NCI-H82 (cell line): ENCODE measurements at regions not wholly inside any gene's neighbourhood (a gene's known extent, or its start where the extent isn't known, plus 50 kb on each side); places are given as distances from the start of the nearest gene placed in this dataset.
"Not testable (repeated sequence)": the region's sequence is repeated elsewhere in the genome, so short reads cannot be mapped to it uniquely, and the experiment has no call there.

Source experiments
- DNase-seq: peaks from one replicate; lab custom pipeline; 2025; lab: John Stamatoyannopoulos, UW

- peak; percentile 23 for DNase-seq
These were observed 68.2 kb downstream of the ATP23 start for GRCh38 chr12:58009405-58010195.

- DNase-seq, result no peak
These were observed 70.3 kb downstream of the ATP23 start for GRCh38 chr12:58011676-58012075.

- DNase-seq, result not testable (repeated sequence)
These were observed 81.1 kb downstream of the ATP23 start for GRCh38 chr12:58022379-58023020.

GRCh38 chr12:58025431-58025830 lies 84.1 kb downstream of the ATP23 start:
- no peak for DNase-seq

GRCh38 chr12:58026426-58026825 lies 85.1 kb downstream of the ATP23 start:
- no peak for DNase-seq

DNA sequence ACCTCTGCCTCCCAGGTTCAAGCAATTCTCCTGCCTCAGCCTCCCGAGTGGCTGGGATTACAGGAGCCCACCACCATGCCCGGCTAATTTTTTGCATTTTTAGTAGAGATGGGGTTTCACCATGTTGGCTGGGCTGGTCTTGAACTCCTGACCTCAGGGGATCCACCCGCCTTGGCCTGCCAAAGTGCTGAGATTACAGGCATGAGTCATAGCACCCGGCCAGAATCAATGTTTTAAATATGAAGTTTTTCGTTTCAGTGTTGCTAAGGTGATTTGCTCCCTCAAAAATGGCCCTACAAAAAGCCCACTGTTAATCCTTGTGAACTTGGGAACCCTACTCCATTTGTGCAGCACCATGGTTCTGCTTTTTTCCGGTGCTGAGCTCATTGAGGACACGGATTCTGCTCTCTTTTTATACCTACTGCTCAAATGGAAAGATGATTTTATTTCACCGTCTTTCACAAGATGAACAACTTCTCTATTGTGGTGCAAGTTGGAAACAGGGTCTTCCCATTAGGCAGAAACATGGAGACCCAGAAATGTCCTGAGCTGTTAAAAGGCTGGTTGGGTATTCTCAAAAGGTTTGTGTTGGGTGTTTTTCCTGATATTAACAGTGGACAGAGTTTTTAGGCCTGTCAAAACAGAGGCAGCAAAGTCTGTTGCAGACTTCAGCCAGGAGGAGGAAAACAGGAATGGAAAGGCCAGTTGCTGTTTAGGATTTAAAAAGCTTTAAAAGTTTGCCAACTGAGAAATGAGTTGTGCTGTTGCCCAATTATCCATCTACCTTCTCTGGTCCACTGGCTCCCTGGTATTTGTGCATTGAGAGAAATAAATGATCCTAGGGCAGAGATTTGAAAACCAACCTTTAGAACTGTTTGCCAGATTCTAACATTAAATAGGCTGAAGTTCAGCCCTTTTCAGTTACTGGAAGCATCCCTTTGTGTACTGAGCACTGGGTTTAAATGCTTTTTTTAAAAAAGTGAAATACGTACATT lies 85.8 kb downstream of the ATP23 start:
- no peak for DNase-seq

GRCh38 chr12:58028294-58028693 lies 86.9 kb downstream of the ATP23 start:
- no peak for DNase-seq

DNA sequence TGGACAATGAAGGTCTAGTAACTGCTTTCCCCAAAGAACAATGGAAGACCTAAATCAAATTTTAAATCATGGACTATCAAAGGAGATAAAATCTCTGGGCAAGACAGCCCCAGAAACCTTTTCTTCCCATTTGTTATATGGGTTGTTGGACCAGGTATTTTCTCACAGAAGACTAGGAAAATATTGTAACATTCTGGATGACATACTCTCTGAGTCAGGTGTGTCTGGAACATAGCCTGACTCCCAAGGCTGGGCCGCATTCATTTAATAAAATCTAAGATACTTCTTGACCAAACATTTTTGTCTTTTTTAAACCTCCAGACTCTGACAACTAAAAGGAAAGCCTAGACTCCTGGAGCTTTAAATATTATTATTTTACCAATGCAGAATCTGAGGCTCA lies 87.9 kb downstream of the ATP23 start:
- DNase-seq, result no peak

DNA sequence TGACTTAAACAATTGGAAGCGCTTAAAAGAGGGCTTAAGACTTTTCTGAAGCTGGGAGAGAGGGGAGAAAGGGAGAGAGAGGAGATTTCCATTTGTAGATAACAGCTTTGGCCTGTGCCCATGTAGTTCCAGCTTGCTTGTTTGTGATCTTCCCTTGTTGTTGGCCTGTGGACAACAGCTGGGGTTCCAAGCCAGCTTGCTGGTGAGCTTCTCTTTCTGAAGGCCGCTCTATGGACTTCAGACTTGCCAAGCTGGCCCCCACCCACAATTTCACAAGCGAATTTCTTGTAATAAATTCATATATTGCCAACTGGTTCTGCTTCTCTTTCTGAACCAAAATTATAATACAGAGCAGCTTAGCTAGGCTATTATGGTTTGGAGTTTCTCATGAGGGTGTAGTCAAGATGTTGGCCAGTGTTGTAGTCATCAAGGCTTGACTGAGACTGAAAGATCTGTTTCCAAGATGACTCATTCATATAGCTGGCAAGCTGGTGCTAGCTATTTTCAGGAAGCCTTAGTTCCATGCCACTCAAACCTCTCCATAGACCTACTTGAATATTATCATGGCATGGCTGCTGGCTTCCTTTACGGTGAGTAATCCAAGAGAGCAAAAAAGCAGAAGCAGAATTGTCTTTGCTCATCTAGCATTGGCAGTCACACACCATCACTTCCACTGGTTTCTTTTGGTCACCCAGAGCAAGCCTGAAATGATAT lies 89.4 kb downstream of the ATP23 start:
- no peak for DNase-seq

GRCh38 chr12:58032156-58032555 lies 90.8 kb downstream of the ATP23 start:
- DNase-seq, result no peak

- DNase-seq, result no peak
These were observed 92.5 kb downstream of the ATP23 start for GRCh38 chr12:58033831-58034230.

DNA sequence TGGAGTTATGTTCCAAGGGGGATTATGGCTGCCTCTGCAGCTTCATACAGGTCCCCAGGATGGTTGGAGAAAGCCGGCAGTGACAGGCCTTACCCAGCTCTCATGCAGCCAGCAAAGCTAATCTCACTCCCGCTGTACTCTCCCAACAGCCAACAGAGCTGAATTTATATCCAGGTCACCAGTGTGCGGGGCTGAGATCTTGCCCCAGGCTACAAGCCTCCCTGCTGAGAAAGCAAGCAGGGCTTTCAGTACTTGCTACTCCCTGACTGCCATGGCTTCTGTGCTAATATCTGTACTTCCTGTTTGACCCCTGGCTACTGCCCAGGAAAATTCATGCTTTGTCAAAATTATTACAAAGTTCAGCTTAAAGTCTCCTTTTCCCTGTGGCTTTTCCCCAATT lies 92.9 kb downstream of the ATP23 start:
- DNase-seq, result no peak

DNA sequence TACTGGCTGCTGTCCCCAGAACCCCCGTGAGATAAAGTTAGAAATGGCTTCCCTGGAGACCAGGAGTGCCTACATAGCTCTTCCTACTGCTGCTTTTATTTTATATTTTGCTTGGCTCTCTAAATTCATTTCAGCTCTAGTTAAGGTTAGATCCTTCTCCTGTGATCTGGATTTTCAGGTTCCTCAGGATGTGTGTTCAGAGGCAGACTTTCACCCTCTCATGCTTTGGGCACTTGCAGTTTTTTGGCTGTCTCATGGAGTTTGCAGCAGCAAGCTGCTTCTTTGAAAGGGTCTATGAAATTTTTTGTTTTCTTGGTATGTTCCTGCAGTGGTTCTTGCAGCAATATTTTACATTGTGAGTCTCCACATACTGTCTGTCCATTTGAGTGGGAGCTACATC lies 93.3 kb downstream of the ATP23 start:
- no peak for DNase-seq

DNA sequence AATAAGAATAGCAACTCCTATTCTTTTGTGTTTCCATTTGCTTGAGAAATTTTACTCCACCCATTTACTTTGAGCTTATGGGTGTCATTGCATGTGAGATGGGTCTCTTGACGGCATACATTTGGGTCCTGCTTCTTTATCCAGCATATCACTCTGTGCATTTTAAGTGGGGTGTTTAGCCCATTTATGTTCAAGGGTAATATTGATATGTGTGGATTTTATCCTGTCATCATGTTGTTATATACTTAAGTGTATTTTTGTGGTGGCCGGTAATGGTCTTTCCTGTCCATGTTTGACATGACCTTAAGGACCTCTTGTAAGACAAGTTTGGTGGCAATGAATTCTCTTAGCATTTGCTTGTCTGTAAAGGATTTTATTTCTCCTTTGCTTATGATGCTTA lies 100.1 kb downstream of the ATP23 start:
- DNase-seq, result no peak

DNA sequence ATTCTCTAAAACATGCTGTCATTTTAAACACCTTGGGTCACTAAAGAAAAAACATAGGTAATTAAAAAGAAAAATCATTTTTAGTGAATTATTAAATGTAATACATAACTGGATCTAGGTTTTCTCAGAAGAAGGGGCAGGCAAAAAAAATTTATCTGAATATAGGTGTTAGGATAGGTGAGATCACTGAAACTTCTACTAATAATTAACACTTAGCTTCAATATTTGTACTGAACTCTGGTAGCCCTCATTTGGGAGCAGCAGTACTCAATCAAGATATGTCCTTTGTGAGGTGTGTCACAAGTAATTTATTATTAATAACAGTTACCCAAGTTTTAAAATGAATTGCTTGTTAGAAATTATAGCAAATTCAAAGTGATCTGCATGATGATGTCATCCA lies 103.6 kb downstream of the ATP23 start:
- DNase-seq, result no peak

- DNase-seq, result no peak
These were observed 104.9 kb downstream of the ATP23 start for GRCh38 chr12:58046271-58046670.

GRCh38 chr12:58051378-58051777 lies 110.0 kb downstream of the ATP23 start:
- DNase-seq, result no peak

GRCh38 chr12:58064666-58065065 lies 123.3 kb downstream of the ATP23 start:
- DNase-seq, result no peak

DNA sequence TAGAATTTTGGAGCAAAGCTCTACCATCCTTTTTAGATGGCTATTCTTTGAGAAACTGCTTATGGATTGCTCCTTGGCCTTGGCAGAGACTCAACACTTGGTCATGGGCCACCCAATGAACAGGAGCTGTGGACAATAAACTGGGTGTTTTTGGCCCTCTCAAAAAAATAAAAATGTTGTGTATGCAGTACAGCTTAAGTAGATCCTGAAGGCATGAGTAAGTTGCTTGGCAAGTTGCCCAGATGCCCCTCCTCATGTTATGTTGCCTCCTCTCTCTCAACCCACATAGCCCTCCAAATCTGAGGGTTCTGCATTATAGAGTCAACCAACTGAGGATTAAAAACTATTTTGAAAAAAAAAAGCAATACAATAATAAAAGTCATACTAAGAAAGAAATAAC lies 124.9 kb downstream of the ATP23 start:
- DNase-seq, result peak; percentile 63

DNA sequence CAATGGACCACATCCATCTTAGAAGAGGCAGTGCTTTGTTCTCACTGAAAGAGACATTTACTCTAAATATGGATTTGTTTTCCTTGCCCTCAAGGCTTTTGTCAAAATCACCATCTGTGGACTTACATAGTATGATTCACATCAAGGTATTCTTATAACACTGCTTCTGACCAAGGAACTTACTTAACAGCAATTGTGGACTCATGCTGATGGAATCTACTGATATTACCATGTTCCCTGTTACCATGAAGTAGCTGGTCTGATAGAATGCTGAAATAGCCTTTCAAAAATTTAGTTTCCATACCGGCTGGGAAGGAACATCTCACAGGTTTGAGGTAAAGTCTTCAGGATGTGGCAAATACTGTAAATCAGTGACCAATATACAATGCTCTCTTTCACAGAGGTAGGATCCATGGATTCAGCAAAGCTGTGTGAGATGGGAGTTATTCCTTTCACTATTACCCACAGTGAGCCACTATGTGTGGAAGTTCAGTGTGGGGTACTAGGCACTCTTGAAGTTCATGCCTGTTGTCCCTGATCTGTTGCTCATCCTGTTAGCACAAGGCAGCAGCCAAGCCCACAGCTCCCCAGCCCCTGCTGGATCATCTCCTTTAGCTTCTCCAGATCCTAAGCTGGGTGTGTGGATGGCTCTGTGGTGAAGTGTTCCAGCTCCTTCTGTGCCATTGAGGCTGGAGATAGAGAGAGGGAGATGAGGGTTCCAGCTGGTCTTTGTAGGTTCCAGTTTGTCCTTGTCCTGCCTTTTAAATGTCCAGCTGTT lies 126.4 kb downstream of the ATP23 start:
- no peak for DNase-seq

DNA sequence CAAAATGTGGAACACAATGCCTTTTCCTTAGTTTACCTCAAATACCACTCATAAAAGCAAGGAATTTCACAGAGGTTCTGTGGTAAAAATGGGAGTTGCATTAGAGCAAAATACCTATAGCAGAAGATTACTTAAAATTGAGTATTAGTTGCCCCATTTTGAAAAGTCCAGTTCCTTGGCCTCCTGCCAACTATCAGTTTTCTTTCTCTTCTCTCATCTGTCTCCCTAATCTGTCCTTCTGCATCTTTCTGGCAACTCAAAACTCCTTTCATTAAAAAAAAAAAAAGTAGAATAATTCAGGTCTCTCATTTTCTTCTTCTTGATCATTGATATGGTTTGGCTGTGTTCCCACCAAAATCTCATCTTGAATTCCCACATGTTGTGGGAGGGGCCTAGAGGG lies 127.3 kb downstream of the ATP23 start:
- no peak for DNase-seq
